T-helper 2 cell treated with Interferon-gamma antibody and Interleukin-4, amounts not matched to agents 5 μg/mL and 100 μg/mL, for 36 hours (primary cell): ENCODE measurements at regions not wholly inside any gene's neighbourhood (a gene's known extent, or its start where the extent isn't known, plus 50 kb on each side); places are given as distances from the start of the nearest gene placed in this dataset.
"Not testable (repeated sequence)": the region's sequence is repeated elsewhere in the genome, so short reads cannot be mapped to it uniquely, and the experiment has no call there.

Source experiments
- DNase-seq: peaks from one replicate; pipeline ENCODE4 v3.0.0; 2021; ENCODE audit warnings: low spot score
- H3K27ac Mint-ChIP-seq: one replicate; pipeline ENCODE4 v1.8.0; 2021; ENCODE audit warnings: mild to moderate bottlenecking, mixed read lengths
- H3K27me3 Mint-ChIP-seq: one replicate; pipeline ENCODE4 v1.8.0; 2021; ENCODE audit warnings: low read depth, mixed read lengths
- H3K36me3 Mint-ChIP-seq: one replicate; pipeline ENCODE4 v1.8.0; 2021; ENCODE audit warnings: low read depth, mixed read lengths
- H3K4me1 Mint-ChIP-seq: one replicate; pipeline ENCODE4 v1.8.0; 2021; ENCODE audit warnings: low read depth, mixed read lengths
- H3K4me3 Mint-ChIP-seq: one replicate; pipeline ENCODE4 v1.8.0; 2022; ENCODE audit warnings: mild to moderate bottlenecking, moderate library complexity, mixed read lengths
- H3K9me3 Mint-ChIP-seq: one replicate; pipeline ENCODE4 v1.8.0; 2021; ENCODE audit warnings: mixed read lengths

DNA sequence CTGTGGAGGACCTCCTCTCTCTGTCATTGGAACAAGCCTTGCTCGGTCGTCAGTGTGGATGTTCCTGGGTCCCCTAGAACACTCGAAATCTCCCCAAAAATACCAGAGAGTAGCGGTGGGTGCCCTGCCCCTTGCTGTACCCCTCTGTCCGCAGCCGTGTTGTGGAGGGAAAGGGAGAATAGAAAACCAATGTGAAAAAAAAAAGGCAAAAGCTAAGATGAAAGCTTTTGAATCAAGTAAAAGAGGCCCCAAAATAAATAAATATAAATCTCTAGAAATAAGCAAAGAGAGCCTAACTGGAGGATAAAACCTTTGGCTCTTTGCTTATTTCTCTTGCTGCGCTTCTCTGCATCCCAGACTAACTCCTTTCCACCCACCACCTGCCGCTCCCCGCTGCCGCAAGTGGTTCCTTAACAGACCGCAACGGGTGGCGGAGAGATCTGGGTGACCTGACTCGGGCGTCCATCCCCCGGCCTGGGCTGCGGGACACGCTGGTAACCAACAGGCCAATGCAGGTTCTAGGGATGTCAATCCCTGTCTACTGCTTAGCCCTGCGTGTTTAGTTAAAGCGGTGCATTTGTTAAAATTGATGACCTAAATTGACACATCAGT, 110.0 kb downstream of the GPX5 start:
- H3K4me1 Mint-ChIP-seq = peaks cover 16% of the 10 kb centered on the region
- H3K36me3 Mint-ChIP-seq = peaks cover 2% of the 10 kb centered on the region
- H3K27me3 Mint-ChIP-seq = peaks cover 57% of the 10 kb centered on the region

DNA sequence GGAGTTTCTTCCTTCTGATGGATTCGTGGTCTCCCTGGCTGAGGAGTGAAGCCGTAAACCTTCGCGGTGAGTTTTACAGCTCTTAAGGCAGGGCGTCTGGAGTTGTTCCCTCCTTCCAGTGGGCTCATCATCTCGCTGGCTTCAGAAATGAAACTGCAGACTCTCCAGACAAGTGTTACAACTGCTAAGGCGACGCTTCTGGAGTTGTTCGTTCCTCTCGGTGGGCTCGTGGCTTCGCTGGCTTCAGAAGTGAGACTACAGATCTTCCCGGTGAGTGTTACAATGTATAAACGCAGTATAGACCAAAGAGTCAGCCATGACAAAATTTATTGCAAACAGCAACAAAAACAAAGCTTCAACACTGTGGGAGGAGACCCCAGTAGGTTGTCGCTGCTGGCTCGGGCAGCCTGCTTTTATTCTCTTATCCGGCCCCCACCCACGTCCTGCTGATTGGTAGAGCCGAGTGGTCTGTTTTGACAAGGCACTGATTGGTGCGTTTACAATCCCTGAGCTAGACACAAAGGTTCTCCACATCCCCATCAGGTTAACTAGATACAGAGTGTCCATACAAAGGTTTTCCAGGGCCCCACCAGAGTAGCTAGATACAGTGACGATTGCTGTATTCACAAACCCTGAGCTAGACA, 113.2 kb downstream of the GPX5 start:
- Mint-ChIP-seq H3K27ac (no peak overlapping the region), H3K36me3 (peaks cover 2% of the 10 kb centered on the region), H3K4me3 (no peak overlapping the region), H3K9me3 (peaks cover 5% of the 10 kb centered on the region), H3K4me1 (peaks cover 11% of the 10 kb centered on the region), H3K27me3 (peaks cover 42% of the 10 kb centered on the region)
- DNase-seq = no peak

More for the DNA sequence above, 110.0 kb downstream of the GPX5 start:
- DNase-seq = no peak
- H3K9me3 Mint-ChIP-seq = peaks cover 9% of the 10 kb centered on the region
- peak overlapping the region; percentile 46 for H3K4me3 Mint-ChIP-seq
- H3K27ac Mint-ChIP-seq = no peak overlapping the region

DNA sequence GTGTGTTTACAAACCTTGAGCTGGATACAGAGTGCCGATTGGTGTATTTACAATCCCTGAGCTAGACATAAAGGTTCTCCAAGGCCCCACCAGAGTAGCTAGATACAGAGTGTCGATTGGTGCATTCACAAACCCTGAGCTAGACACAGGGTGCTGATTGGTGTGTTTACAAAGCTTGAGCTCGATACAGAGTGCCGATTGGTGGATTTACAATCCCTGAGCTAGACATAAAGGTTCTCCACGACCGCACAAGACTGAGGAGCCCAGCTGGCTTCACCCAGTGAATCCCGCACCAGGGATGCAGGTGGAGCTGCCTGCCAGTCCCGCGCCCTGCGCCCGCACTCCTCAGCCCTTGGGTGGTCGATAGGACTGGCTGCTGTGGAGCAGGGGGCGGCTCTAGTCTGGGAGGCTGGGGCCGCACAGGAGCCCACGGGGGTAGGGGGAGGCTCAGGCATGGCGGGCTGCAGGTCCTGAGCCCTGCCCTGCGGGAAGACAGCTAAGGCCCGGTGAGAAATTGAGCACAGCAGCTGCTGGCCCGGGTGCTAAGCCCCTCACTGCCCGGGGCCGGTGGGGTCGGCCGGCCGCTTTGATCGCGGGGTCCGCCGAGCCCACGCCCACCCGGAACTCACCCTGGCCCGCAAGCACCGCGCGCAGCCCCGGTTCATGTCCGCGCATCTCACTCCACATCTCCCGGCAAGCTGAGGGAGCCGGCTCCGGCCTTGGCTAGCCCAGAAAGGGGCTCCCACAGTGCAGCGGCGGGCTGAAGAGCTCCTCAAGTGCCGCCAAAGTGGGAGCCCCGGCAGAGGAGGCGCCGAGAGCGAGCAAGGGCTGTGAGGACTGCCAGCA, 114.0 kb downstream of the GPX5 start:
- not testable (repeated sequence) for DNase-seq, H3K9me3 Mint-ChIP-seq, H3K36me3 Mint-ChIP-seq, H3K4me3 Mint-ChIP-seq, H3K27ac Mint-ChIP-seq, H3K4me1 Mint-ChIP-seq
- peaks cover 34% of the 10 kb centered on the region for H3K27me3 Mint-ChIP-seq

DNA sequence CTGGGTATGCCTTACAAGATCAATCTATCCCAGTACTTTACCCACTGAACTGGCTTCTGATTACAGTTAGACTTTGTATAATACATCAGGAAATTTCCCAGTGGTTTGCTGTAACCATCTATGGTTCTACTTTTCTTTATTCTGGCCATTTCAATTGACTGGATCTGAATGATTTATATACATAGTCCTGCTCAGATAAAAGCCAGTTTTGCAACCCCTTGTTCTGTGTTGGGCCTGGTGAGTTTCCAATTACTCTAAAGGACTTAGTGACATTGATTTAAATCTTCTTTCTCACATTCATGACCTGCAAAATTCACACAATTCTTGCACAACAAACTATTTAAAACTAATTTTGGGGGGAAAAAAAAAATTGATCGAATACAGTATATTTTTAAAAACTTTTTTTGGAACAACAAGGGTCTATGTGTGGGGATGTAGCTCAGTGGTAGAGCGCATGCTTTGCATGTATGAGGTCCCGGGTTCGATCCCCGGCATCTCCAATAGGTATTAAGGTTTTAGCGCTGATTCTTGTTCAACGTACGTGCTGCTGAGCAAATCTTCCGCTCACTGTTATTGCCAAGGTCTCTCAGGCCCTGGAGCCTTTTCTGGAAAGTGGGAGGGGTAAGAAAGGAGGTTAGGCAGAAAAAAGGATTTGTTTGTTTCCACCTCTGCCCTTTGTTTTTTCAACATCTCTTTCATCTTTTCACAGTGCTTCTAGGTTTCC, 117.5 kb downstream of the GPX5 start:
- Mint-ChIP-seq H3K4me1 (peaks cover 1% of the 10 kb centered on the region), H3K27ac (no peak overlapping the region), H3K27me3 (peaks cover 22% of the 10 kb centered on the region), H3K36me3 (no peaks in the 10 kb centered on the region), H3K4me3 (no peak overlapping the region), H3K9me3 (no peaks in the 10 kb centered on the region)
- peak; percentile 20 for DNase-seq

DNA sequence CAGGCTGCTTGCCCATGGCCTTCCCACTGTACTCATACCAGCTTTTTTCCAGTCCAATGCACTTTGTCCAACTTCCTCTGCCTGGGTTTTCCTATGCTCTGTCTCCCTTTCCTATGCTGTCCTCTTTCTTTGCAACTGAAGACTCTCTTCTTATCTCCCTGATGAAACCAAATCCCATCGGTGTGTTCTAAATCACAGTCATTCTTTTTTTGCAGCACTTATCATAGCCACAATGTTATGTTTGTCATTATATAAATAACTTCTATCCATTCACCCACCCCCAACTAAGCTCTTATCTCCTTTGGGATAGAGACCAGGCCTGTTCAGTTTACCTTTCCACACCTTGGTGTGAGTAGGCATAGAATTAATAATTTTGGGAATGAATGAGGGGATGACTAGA, 121.0 kb downstream of the GPX5 start:
- Mint-ChIP-seq H3K4me1 (peaks cover 12% of the 10 kb centered on the region), H3K4me3 (no peak overlapping the region), H3K9me3 (no peaks in the 10 kb centered on the region), H3K27me3 (peaks cover 44% of the 10 kb centered on the region), H3K36me3 (no peaks in the 10 kb centered on the region), H3K27ac (no peak overlapping the region)
- DNase-seq = no peak

DNA sequence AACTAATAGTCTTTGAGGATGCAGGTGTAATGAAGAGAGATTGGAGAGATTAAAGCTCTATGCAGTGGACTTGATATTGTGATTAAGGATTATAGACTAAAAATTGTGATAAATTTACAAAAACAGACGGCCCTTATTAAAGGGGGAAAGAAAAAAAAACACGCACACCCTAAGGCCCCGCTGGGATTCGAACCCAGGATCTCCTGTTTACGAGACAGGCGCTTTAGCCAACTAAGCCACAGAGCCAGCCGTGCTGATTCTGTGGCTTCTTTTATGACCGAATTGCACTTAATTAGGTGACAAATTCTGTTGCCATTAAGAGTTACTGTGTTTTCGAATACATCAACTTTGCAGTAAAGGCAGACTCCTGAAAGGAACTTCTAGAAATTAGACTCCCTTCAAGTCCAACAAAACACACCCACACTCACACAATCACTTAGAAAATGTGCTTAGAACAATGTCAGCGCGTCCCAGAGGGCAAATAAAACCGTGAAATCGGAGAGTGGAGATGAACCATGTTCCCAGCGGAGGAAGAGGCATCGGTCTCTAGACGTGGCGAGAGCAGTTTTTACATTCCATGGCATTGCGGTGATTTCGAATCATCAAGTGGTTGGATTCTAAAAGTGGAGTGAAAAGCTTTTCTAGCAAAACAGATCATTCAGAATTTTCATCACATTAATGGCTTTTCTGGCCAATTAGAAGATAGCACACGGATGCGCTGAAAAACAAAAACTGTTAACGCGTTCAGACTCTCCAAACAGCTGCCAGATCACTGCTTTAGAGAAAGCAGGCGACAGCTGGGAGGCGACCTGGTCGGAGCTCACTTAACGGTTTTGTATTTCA, 122.6 kb downstream of the GPX5 start:
- Mint-ChIP-seq H3K4me1 (peaks cover 12% of the 10 kb centered on the region), H3K27me3 (peaks cover 48% of the 10 kb centered on the region), H3K36me3 (no peaks in the 10 kb centered on the region), H3K9me3 (no peaks in the 10 kb centered on the region), H3K4me3 (peak overlapping the region; percentile 88), H3K27ac (peak overlapping the region; percentile 38)
- DNase-seq = peak; percentile 53

DNA sequence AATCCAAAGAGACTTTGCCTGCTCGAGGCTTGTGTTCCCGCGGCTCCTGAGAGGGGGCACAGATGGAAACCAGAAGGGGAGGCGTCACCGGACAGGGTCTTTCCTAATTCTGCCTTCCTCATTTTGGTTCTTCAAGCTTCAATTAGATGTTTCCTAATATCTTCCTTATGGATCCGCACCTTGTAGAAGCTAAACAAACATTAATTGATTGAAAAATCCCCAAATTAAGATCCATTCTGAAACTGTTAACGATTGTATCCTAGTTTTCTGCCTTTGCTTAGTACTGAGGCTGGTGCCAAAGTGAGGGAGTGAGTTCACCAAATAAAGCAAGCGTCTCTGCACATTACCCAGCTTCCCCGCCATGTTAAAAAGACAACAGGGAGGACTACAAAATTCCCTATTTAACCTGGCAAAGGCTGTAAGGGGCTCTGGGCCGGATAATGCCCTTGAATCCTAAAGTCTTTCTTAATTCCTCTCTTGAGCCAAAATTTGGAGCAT, 123.2 kb downstream of the GPX5 start:
- H3K27me3 Mint-ChIP-seq = peaks cover 48% of the 10 kb centered on the region
- no peak for DNase-seq
- H3K9me3 Mint-ChIP-seq = no peaks in the 10 kb centered on the region
- H3K4me3 Mint-ChIP-seq = peak overlapping the region; percentile 88
- H3K27ac Mint-ChIP-seq = no peak overlapping the region
- no peaks in the 10 kb centered on the region for H3K36me3 Mint-ChIP-seq
- peaks cover 12% of the 10 kb centered on the region for H3K4me1 Mint-ChIP-seq

DNA sequence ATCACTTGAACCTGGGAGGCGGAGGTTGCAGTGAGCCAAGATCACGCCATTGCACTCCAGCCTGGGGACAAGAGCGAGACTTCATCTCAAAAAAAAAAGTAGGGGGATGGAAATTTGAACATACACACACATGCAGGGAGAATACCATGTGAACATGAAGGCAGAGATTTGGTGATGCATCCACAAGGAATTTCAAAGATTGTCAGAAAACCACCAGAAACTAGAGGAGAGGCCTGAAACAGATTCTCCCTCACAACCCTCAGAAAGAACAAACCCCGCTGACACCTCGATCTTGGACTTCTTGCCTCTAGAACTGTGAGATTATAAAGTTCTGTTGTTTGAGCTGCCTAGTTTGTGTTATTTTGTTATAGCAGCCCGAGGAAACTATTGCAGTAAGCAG, 125.5 kb downstream of the GPX5 start:
- DNase-seq = no peak
- H3K27ac Mint-ChIP-seq = no peak overlapping the region
- peaks cover 12% of the 10 kb centered on the region for H3K4me1 Mint-ChIP-seq
- H3K9me3 Mint-ChIP-seq = no peaks in the 10 kb centered on the region
- peaks cover 58% of the 10 kb centered on the region for H3K27me3 Mint-ChIP-seq
- H3K4me3 Mint-ChIP-seq = no peak overlapping the region
- H3K36me3 Mint-ChIP-seq = no peaks in the 10 kb centered on the region

DNA sequence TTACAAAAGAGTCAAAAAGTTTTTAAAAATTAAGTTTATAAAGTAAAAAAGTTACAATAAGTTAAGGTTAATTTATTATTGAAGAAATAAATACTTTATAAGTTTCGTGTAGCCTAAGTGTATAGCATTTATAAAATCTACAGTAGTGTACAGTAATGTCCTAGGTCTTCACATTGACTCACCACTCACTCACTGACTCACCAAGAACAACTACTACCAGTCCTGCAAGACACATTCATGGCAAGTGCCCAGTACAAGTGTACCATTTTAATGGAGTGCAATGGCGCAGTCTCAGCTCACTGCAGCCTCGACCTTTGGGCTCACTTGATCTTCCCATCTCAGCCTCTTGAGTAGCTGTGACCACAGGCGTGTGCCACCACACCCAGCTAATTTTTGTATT, 128.2 kb downstream of the GPX5 start:
- Mint-ChIP-seq H3K9me3 (no peaks in the 10 kb centered on the region), H3K4me1 (peaks cover 20% of the 10 kb centered on the region), H3K4me3 (no peak overlapping the region), H3K27ac (no peak overlapping the region), H3K27me3 (peaks cover 64% of the 10 kb centered on the region), H3K36me3 (peaks cover 1% of the 10 kb centered on the region)
- DNase-seq = no peak

DNA sequence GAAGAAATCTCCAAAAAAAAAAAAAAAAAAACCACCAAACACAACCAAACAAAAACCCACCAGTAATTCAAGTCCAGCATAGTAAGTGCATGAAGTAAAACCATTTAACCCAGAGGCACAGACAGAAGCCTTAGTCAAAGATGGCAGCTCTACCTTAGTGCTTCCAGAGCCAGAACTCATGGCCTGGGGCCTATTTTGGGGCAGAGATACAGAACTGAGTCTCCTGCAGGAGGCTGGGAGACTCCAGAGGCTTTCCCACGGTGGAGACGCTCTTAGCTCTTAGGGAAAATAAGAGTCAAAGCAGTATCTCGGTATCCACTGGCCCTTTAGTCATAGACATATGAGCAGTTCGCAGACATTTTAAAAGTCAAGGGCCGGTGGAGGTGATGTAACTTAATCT, 129.5 kb downstream of the GPX5 start:
- Mint-ChIP-seq H3K4me3 (no peak overlapping the region), H3K27me3 (peaks cover 69% of the 10 kb centered on the region), H3K9me3 (no peaks in the 10 kb centered on the region), H3K4me1 (peaks cover 18% of the 10 kb centered on the region), H3K36me3 (peaks cover 1% of the 10 kb centered on the region), H3K27ac (no peak overlapping the region)
- no peak for DNase-seq

DNA sequence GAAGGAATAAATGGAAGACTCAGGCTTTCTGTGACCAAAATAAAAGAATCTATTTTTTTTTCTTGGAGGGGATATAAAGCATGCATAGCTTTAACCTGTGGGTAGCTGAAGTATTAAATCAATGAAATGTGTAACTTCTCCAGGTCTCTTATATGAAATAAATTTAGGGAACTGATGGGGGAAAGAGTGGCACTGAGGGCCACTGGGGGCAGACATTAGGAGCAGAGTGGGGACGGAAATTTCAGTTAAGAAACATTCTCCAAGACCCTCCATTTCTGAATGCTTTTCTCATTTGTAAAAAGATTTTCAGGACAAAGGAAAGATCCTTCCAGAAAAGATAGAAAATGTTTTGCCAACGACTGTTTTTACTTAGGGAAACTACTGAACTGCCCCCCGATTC, 131.0 kb downstream of the GPX5 start:
- H3K4me3 Mint-ChIP-seq = peak overlapping the region; percentile 76
- no peaks in the 10 kb centered on the region for H3K9me3 Mint-ChIP-seq
- H3K27ac Mint-ChIP-seq = no peak overlapping the region
- H3K4me1 Mint-ChIP-seq = peaks cover 18% of the 10 kb centered on the region
- peaks cover 1% of the 10 kb centered on the region for H3K36me3 Mint-ChIP-seq
- no peak for DNase-seq
- peaks cover 65% of the 10 kb centered on the region for H3K27me3 Mint-ChIP-seq

DNA sequence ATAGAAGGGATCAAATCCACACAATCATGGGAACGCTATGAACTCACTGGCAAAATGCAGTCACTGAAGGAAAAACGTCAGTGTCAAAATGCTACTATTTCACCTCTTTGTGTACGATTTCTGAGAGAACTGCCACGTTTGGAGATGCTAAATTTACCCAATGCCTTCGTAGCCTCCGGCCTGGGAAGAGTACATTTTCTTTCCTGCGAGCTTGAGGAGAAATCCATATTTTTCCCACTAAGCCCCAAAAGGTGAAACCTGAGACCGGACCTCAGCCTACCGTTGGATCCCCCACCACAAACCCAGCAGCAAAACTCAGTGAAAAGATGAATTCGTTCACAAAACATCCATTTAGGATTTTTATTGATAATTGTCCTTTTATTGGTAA, 131.7 kb downstream of the GPX5 start:
- Mint-ChIP-seq H3K27me3 (peaks cover 61% of the 10 kb centered on the region), H3K4me1 (peaks cover 18% of the 10 kb centered on the region), H3K27ac (no peak overlapping the region), H3K4me3 (peak overlapping the region; percentile 76), H3K36me3 (peaks cover 1% of the 10 kb centered on the region), H3K9me3 (no peaks in the 10 kb centered on the region)
- no peak for DNase-seq
